Forelimb muscle (tissue), 1 donor: ENCODE measurements at regions not wholly inside any gene's neighbourhood (a gene's known extent, or its start where the extent isn't known, plus 50 kb on each side); places are given as distances from the start of the nearest gene placed in this dataset.

Source experiments
- DNase-seq: peaks from one replicate; pipeline ENCODE4 v3.0.0-alpha.2; 2013; ENCODE audit warnings: low read depth

GRCh38 chr22:25366876-25367466 lies 147.5 kb downstream of the CRYBB2 start:
- no peak for DNase-seq

GRCh38 chr22:25367756-25368155 lies 148.3 kb downstream of the CRYBB2 start:
- no peak for DNase-seq

GRCh38 chr22:25368271-25368670 lies 148.8 kb downstream of the CRYBB2 start:
- no peak for DNase-seq

- no peak for DNase-seq
These were observed 149.6 kb downstream of the CRYBB2 start for GRCh38 chr22:25369041-25369440.

- DNase-seq = no peak
These were observed 150.9 kb downstream of the CRYBB2 start for GRCh38 chr22:25370322-25370721.

- DNase-seq = no peak
These were observed 152.7 kb downstream of the CRYBB2 start for GRCh38 chr22:25372000-25372595.

- no peak for DNase-seq
These were observed 154.5 kb downstream of the CRYBB2 start for GRCh38 chr22:25373961-25374360.

- DNase-seq = no peak
These were observed 155.4 kb downstream of the CRYBB2 start for GRCh38 chr22:25374869-25375268.

- no peak for DNase-seq
These were observed 156.2 kb downstream of the CRYBB2 start for GRCh38 chr22:25375683-25376082.

- no peak for DNase-seq
These were observed 158.3 kb downstream of the CRYBB2 start for GRCh38 chr22:25377699-25378098.

- no peak for DNase-seq
These were observed 160.8 kb downstream of the CRYBB2 start for GRCh38 chr22:25380122-25380747.

GRCh38 chr22:25382762-25383161 lies 163.3 kb downstream of the CRYBB2 start:
- no peak for DNase-seq

GRCh38 chr22:25383278-25383820 lies 163.9 kb downstream of the CRYBB2 start:
- no peak for DNase-seq

GRCh38 chr22:25383892-25384291 lies 164.5 kb downstream of the CRYBB2 start:
- no peak for DNase-seq

GRCh38 chr22:25386538-25386884 lies 167.1 kb downstream of the CRYBB2 start:
- DNase-seq = no peak

- no peak for DNase-seq
These were observed 169.0 kb downstream of the CRYBB2 start for GRCh38 chr22:25388415-25388814.

GRCh38 chr22:25388866-25389540 lies 169.6 kb downstream of the CRYBB2 start:
- no peak for DNase-seq

GRCh38 chr22:25389541-25389919 lies 170.1 kb downstream of the CRYBB2 start:
- no peak for DNase-seq

- no peak for DNase-seq
These were observed 171.1 kb downstream of the CRYBB2 start for GRCh38 chr22:25390297-25391240.

GRCh38 chr22:25392584-25392983 lies 171.9 kb upstream of the GRK3 start:
- no peak for DNase-seq

- DNase-seq = no peak
These were observed 171.2 kb upstream of the GRK3 start for GRCh38 chr22:25393121-25393805.
